ENCODE measurements at regions not wholly inside any gene's neighbourhood (a gene's known extent, or its start where the extent isn't known, plus 50 kb on each side); places are given as distances from the start of the nearest gene placed in this dataset.

DNA sequence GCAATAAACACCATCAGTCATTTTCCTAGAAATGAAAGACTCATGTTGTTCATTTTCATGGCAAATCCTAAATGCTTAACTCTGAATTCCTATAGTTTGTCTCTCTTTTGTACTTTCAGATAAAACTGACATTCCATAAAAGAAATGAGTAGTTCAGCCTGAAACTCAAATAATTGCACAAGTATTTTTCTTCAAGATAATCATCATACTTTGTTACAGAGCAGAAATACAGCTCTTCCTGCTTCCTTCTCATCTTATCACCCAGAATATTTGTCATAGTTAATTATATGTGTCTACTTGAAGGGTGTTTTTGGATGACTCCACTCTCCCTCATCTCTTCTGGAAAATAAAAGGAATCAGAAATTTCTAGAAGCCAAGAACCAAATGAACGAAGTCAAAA is 141.1 kb downstream of the HNMT start:
- no peak for DNase-seq (ENCODE audit: low read depth)

DNA sequence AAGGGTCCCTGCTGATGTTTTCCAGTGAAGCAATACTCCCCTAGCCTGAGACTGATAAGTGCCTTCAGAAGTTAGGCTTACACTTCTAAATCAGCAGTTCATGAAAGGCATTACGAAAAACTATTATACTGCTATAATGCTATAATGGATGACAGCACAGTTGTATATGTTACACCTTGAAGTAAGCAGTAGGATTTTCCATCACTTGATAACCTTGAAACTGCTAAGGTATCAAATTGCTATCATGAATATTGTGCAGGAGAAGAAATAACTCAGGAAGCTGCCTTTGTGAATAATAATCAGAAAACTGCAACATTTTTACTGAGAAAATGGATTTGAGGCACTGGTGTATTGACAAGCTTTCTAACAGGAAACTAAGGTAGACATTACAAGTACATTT is 142.3 kb downstream of the HNMT start:
- no peak for DNase-seq (ENCODE audit: low read depth)

DNA sequence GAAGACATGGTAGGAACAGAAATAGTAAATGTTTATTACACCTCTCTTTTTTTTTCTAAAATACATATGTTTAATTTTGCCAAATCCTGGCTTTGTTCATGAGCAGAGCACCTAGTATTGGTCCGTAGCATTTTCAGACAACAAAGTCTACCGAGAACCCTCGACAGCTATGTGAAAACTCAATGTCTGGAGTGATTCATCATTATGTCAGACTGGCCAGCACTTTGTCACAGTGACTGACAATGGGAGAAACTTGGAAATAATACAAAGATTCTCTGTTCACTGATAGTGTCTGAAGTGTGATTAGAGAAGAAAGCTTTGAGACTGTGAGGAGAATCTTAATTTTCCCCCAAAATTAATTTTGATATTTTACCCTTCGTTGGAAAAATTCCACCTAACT is 143.0 kb downstream of the HNMT start:
- DNase-seq (ENCODE audit: low read depth) = peak; percentile 64

DNA sequence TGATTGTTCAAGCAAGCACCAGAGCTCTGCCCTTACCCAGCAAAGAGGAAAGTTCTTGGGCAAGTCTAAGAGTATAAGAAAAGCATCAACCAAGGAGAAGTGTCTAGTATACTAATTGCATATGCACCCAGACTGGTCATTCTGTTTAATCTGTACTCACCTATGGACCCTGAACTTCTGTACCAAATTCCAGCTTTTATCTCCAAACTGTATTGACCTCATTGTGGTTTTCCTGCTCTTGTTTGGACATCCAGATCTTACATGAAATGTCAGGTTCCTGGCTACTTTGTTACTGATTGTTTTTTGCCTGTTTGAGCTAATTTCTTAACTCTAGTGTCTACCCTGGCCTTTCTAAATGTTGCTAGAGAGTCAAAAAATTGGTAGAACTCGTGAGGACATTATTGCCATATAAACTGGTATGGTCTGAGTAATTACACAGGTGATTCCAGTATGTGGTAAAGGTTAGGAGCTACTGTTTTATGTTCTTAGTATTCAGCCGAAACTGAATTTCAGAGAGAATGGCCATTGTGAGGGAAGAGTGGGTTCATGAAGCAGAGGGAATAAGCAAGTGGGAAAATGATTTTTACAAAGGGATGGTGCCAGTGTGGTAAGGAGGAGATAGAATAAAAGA is 146.3 kb downstream of the HNMT start:
- DNase-seq (ENCODE audit: low read depth) = no peak

DNA sequence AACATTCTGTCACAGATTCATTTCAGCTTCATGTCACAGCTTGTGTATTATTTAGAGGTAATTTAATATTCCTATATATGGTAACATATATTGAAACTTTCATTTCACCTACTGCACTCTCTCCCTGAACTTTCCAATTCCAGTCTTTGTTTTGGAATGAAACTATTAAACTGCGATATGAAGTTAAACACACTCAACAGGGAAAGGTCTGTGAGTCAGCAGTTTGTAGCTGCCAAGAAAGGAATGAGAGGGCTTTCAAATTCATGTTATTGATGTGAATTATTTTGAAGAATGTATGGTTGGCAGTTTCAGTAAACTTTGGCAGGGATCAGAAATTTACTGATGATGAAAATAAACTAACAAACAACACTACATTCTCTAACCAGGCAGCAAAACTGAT is 148.3 kb downstream of the HNMT start:
- peak; percentile 27 for DNase-seq (ENCODE audit: low read depth)

DNA sequence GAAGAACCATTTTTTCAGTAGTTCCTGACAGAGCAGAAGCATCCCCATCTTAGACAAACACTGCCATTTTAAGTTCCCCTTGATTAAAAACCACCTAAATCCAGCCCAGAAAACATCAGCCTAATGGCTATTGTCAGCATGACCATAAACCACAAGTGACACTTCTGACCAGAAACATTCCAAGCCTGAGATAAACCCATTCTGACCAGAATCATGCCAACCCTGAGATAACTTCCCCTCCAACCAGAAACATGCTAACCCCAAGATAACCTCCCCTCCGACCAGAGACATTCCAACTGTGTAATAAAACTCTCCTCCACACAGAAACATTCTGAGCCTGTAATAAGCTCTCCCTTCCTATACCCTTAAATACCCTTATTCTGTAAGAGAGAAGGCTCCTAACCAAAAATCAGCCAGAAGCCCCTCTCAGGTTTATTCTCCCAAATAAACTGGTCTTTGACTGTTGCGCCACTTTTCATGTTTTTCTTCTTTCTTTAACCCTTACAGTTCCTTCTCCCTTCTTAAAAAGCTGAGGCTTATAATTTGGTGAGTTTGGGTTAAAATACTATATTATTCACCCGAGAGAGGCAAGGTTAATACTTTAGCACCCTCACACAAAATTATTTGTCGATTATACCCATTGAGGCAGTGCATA is 149.7 kb downstream of the HNMT start:
- no peak for DNase-seq (ENCODE audit: low read depth)

DNA sequence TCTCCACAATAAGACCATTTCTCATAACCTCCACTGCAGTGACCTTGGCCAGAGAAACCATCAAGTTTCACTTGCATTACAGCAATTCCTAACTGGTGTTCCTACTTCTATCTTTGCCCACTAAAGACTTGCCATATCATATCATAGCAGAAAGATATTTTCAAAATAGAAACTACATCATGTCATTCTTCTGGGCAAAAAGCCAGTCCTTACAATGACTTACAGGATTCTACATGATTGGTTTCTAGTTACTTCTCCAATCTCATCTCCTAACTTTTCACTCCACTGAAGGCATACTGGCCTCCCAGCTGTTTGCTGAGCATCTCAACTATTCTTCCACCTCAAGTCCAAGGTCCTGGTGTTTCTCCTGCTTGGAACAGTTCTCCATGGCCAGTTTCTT is 151.4 kb downstream of the HNMT start:
- no peak for DNase-seq (ENCODE audit: low read depth)

DNA sequence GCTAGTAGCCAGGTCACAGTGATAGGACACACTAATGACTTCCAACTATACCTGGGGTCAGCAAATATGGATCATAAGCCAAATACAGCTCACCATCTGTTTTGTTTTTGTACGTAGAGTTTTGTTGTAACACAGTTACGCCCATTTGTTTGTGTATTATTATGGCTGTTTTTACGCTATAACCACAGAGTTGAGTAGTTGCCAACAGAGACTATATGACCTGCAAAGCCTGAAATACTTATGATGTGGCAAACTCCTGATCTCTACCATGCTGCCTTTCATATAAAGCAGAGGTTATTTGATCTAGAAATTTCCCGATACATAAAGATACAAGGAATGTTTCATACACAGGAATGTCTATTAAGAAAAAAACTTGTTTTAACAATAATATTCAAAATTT is 152.2 kb downstream of the HNMT start:
- DNase-seq (ENCODE audit: low read depth) = no peak

DNA sequence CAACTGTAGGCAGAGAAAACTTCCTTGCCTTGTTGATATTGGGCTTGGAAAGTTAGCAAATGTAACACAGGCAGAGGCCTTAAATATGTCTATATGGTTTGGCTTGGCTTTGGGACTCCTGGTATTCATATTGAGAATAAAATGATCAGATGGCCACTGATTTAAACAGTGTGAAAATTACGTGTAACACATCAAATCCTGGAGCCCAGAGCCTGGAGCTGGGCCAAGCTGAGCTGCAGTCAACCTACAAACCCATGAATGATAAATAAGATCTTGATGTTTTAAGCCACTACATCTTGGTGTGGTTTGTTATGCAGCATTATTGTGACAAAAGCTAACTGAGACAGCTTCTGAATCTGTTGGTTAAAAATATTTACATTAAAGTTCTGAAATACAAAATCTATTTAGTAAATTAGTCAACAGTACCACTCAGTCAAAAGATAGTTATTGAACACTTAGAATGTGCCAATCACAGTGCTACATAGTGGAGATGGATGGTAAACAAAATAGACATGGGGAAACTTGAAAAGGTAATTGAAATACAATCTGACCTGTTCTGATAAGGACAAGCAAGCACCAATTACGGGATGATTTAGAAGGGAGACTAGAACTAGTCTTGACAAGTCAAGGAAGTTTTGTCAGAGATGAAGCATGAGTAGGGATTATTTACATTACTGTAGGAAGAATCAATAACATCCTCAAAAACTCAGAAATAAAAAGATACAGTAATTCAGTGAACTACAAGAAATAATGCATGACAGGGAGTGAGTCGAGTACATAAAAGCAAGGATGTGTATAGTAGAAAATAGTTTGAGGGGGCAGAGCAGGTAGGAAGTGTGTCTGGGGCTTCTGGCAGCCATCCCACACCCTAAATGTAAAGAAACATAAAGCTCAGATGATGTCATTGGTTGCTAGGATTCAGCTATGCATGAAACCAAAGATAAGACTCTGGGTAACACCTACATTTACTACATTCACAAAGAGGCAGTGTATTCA is 157.7 kb downstream of the HNMT start:
- DNase-seq (ENCODE audit: low read depth) = no peak

DNA sequence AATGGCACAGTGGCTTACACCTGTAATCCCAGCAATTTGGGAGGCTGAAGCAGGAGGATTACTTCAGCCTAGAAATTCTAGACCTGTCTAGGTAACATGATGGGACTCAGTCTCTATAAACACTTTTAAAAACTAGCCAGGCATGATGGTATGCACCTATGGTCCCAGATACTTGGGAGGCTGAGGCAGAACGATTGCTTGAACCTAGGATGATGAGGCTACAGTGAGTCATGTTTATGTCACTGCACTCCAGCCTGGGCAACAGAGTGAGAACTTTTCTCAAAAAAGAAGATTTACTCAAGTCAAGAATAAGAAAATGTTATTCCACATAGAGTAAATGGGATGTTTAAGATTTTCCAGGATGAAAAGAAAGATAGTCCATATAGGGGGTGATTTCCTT is 158.6 kb downstream of the HNMT start:
- peak; percentile 60 for DNase-seq (ENCODE audit: low read depth)

DNA sequence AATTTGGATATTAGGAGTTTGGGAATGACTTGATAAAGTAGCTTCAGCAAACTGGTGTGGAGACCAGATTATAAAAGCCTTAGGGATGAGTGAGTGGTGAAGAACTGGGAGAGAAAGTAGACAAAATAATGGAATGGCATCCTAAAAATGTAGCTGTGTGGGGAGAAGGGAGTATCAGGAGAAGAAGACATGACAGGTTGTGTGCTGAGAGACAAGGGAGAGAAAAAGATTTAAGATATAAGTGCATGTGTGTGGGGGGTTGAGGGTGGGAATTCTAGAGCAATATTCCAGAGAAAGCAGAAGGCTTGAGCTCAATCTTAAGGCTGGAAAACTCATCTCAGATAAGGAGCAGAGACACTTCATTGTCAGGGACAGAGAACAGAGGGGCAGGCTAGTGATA is 159.5 kb downstream of the HNMT start:
- DNase-seq (ENCODE audit: low read depth) = no peak

DNA sequence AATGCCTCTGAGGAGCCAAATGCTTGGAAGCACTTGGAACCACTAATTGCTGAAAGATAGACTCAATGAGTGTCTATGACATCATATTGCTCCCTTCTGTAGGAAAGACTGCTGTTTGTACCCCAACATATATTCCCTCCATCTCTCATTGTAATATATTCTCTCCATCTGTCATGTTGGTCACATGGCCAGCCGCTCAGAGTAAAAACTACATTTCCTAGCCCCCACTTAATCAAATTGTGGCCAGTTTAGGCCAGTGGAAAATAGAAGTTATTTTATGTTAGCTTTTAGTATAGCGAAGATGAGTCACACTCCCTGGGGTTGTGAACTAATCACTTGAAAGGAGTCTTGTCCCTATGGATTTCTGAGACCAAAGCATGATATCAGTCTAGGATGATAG is 160.2 kb downstream of the HNMT start:
- DNase-seq (ENCODE audit: low read depth) = no peak

DNA sequence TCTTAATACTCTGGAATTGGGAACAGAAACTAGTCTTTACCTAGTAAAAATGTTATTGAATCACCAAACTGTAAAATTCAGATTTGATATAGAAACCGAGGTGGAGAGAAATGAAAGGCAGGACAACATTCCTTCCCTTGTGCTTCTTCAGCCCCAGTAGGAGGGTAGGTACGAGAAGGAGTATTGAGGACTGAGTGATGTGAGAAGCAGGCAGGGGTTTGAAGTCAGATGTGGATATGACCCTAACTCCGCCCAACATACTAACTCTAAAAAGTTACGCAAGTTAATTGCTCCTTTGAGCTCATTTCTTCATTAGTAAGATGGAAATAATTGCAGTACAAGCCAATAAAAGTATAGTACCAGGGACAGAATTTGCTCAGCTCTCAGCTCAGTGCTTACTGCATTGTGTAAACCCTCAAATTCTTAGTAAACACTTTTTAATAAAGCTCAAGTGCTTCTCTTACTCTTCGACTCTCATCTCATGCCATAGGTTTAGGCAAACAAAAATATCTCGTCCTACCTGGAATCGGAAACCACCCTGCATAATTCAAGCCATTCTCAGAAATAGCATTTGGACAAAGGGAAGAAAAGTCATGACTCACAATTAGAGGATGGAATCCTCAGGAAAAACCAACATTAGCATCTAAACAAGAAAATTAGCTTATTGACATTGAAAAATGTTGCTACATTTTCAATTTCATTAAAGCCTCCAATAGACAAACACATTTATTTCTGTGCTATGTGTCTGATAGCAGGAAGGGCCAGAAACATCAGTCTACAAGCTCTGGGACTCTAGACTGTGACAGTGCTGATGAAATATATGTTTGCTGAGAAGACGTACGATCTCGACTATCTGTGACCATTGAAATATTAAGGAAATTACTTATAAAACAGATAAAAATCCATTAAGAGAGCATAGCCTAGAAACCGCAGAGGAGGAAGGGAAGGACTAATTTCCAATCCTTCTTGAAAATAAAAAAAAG is 161.3 kb downstream of the HNMT start:
- DNase-seq (ENCODE audit: low read depth) = no peak

DNA sequence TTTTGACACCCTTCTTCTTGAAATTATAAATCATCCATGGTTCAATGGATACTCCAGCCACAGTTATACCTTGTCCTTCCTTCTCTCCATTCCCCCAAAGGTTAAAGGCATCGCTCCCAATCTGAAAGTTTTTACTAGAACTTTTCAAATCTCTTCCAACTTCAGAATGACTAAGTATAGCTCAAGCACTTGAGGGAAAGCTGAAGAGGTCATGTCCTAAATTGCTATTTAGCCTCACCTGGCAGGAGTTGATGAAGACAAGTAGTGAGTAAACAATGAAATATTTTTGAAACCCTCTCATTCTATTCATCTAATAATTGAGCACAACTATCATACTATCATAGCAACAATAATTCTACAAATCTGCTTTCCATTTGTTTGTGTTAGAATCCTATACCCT is 167.8 kb downstream of the HNMT start:
- DNase-seq (ENCODE audit: low read depth) = no peak

DNA sequence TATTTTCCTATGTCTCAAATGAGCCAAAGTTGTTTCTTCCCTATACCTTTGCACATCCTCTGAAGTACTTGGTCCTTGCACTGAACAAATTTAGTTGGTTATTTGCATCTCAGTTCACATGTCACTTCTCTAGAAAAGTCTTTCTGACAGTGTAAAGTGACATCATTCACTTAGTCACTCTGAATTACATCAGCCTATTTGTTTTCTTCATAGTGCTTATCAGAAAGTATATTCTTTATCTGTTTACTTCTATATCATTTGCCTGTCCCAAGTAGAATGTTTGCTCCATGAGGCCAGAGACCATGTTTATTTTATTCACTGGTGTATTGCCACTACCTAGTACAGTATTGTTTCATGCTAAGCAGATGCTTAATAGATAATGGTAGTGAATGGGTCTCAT is 173.7 kb downstream of the HNMT start:
- no peak for DNase-seq (ENCODE audit: low read depth)

DNA sequence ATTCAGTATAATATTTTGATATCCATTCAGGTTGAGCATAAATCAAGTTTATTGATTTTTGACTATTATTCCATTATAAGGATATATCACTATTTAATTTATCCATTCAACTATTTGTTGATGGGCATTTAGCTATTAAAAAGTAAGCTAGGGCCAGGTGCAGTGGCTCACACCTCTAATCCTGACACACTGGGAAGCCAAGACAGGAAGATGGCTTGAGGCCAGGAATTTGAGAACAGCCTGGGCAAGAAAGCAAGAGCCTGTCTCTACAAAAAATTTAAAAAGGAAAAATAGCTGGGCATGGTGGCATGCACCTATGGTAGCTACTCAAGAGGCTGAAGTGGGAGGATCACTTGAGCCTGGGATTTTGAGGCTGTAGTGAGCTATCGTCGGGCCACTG is 183.5 kb downstream of the HNMT start:
- DNase-seq (ENCODE audit: low read depth) = no peak

DNA sequence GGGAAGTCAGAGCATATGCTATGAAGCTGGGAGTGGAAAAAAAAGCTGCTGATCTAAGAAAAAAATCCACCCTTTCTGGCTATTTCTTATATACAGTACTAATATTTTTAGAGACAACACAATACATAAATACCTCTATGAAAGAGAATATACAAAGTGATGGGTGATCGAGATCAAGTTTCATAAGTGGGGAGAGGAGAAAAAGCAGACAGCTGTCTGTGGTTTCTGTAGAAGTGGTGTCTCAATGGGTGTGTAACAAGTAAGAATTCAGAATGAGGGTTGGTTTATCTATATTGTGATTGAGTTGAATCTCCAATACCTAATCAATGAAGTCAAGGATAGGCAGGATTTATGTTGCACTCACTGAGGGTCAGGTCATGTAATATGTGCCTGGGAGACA is 191.0 kb downstream of the HNMT start:
- no peak for DNase-seq (ENCODE audit: low read depth)

DNA sequence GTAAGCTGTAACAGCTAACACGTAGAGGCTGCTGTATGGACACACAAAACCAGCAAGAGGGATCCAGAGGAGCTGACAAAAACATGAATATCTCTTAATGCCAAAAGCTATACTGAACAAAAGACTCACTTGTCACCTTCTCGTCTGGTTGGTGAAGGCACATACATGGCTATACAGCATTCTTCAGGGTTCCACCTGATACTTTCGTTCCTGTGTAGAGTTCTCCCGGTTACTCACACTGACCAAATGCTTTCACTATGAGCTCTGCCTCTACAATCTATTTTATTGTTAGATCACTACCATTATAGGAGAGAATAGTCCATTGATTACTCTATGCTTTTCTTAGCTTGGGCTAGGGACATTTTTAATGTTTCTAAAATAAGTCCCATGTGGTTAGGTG is 193.1 kb downstream of the HNMT start:
- no peak for DNase-seq (ENCODE audit: low read depth)

DNA sequence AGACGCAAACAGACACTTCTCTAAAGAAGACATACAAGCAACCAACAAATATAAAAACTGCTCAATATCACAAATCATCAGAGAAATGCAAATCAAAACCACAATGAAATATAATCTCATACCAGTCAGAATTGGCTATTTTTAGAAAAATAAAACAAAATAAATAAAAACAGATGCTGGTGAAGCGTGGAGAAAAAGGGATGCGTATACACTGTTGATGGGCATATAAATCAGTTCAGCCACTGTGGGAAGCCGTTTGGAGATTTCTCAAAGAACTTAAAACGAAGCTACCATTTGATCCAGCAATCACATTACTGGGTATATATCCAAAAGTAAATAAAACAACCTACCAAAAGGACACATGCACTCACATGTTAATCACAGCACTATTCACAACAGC is 206.2 kb downstream of the HNMT start:
- no peak for DNase-seq (ENCODE audit: low read depth)

DNA sequence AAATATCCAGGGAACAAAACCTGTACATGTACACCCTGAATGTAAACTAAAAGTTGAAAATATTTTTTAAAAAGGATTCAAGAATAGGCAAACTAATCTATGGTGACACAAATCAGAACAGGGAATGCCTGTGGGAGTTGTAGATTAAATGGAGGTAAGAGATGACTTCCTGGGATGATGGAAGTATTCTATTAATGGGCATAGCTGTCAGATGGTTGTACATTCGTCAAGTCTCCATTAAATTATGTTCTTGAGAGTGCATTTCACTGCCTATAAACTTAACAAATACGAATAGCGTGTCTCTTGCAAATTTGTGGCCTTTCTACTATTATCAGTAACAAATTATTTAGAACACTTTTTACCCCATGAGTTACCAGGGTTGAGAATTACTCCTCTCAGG is 207.0 kb downstream of the HNMT start:
- no peak for DNase-seq (ENCODE audit: low read depth)

DNA sequence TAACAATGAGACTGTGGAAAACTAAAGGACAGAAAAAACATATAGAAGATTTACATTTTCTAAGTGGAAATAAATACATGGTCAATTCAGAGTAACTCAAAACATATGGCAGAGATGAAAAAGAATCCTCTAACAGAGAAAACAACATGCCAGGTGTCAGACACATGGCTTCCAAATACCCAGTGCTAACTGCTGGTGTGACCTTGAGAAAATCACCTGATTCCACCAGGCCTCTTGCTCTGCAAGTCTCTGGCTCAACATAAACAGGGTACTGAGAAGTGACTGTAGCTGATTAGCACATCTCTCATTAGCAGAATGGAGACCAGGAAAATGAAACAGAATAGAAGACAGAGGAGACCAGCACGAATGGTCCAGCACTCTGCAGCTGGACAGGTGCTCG is 210.8 kb downstream of the HNMT start:
- no peak for DNase-seq (ENCODE audit: low read depth)

All from renal cortical epithelial cell (primary cell).